ENCODE measurements at regions not wholly inside any gene's neighbourhood (a gene's known extent, or its start where the extent isn't known, plus 50 kb on each side); places are given as distances from the start of the nearest gene placed in this dataset.

DNA sequence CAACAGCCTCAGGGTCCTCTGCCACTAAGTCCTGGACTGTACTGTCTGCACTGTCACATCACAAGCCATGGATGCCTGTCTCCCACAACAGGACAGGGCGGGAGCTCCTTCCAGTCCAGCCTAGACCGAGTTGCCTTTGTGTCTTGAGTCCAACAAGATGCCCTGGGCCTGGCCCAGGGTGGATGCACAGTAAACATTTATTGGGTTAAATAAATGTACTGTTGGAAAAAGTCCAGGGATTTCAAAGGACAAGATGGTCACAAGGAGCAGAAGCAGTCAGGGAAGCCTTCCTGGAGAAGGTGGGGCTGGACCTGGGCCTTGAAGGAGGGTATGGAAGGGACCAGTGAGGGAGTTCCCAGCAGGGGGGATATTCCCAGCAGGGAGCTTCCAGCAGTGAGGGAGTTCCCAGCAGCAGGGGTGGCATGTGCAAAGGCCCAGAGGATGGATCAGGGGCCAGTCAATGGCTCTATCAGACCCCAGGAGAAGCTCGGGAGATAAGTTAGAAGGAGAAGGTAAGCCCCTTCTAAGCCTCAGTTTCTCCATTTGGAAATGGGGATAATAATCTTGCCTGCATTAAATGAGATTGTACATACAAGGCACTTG is 72.7 kb upstream of the NEURL1B start:
- Histone ChIP-seq H3K4me1 (ENCODE audit: control insufficient read depth, insufficient read depth, low read length) (peaks cover 28% of the 10 kb centered on the region), H3K9me3 (ENCODE audit: control insufficient read depth, insufficient read depth, low read depth, low read length) (no peaks in the 10 kb centered on the region), H3K36me3 (ENCODE audit: control insufficient read depth, insufficient read depth, low read length) (no peaks in the 10 kb centered on the region), H3K9ac (ENCODE audit: low read length) (no peak overlapping the region), H3K27ac (ENCODE audit: low read depth, low read length) (no peak overlapping the region), H3K4me3 (ENCODE audit: low read depth, low read length) (no peak overlapping the region), H3K27me3 (ENCODE audit: control insufficient read depth, insufficient read depth, low read length) (peaks cover 8% of the 10 kb centered on the region)

DNA sequence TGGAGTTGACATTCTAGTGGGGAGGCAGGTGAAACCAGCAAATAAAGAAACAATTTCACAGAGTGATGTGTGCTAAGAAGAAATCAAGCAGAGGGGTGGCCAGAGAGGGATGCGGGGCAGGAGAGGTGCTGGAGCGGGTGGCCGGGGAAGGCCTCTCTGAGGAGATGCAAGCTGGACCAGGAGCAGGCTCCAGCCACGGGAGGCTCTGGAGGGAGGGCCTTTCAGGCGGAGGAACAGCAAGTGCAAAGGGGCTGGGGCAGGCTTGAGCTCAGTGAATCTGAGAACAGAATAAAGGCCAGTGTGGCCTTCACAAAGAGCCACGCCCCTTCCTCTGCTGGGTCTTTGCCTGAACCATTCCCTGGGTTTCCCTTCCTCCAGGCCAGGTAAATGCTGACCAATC is 73.2 kb upstream of the NEURL1B start:
- H3K9me3 ChIP-seq (ENCODE audit: control insufficient read depth, insufficient read depth, low read depth, low read length), result no peaks in the 10 kb centered on the region
- H3K9ac ChIP-seq (ENCODE audit: low read length), result no peak overlapping the region
- no peak overlapping the region for H3K4me3 ChIP-seq (ENCODE audit: low read depth, low read length)
- H3K36me3 ChIP-seq (ENCODE audit: control insufficient read depth, insufficient read depth, low read length), result no peaks in the 10 kb centered on the region
- peaks cover 28% of the 10 kb centered on the region for H3K4me1 ChIP-seq (ENCODE audit: control insufficient read depth, insufficient read depth, low read length)
- H3K27ac ChIP-seq (ENCODE audit: low read depth, low read length), result no peak overlapping the region
- peaks cover 8% of the 10 kb centered on the region for H3K27me3 ChIP-seq (ENCODE audit: control insufficient read depth, insufficient read depth, low read length)

DNA sequence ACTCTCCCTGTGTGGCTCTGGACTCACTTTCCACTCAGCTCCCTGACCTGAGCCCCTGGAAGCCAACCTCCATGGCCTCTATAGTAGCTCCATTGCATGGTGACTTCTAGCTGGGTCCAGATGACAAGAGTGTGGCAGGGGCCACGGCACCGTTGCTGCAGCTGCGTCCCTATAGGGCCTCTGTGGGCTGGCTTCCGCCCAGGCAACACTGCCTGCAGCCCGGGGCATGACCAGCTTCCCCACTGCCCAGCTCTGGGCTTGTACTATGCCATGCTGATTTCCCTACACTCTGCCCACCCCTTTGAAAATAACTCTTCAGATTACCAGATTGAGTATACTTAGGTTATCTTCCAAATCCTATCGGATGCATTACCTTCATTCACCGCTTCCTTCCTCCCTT is 73.8 kb upstream of the NEURL1B start:
- H3K36me3 ChIP-seq (ENCODE audit: control insufficient read depth, insufficient read depth, low read length), result no peaks in the 10 kb centered on the region
- no peak overlapping the region for H3K4me3 ChIP-seq (ENCODE audit: low read depth, low read length)
- no peak overlapping the region for H3K27ac ChIP-seq (ENCODE audit: low read depth, low read length)
- H3K9ac ChIP-seq (ENCODE audit: low read length), result no peak overlapping the region
- H3K4me1 ChIP-seq (ENCODE audit: control insufficient read depth, insufficient read depth, low read length), result peaks cover 23% of the 10 kb centered on the region
- peaks cover 8% of the 10 kb centered on the region for H3K27me3 ChIP-seq (ENCODE audit: control insufficient read depth, insufficient read depth, low read length)
- H3K9me3 ChIP-seq (ENCODE audit: control insufficient read depth, insufficient read depth, low read depth, low read length), result no peaks in the 10 kb centered on the region

DNA sequence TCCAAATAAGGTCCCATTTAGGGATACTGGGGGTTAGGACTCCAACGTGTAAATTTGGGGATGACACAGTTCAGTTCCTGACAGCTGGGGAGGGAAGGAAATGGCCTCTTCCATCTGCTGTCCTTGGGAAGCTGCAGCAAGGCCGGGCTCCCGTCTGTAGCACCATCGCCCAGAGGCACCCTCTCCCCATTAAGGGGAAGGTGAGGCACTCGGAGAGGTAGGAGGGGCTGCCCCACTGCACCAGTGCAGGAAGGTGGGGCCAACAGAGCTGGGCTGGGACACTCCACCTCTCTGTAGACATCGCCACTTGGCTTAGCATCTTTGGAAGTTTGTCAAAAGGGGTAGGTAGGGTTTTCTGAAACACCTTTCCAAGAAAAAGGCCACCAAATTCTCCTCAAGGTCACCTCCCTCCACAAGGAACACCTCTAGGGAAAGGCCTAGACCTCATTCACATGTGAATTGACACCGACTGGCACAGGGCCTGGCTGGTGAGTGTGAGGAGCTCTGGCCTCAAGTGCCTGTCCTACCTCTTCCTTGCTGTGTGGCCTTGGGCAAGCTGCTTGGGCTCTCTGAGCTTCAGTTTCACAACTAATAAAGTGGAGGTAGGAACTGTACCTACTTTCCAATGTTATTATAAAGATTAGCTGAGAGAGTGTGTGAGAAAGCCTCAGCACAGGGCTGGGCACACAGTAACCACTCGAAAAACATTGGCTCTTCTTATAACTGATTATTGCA is 75.0 kb upstream of the NEURL1B start:
- Histone ChIP-seq H3K9ac (ENCODE audit: low read length) (no peak overlapping the region), H3K27me3 (ENCODE audit: control insufficient read depth, insufficient read depth, low read length) (peaks cover 8% of the 10 kb centered on the region), H3K27ac (ENCODE audit: low read depth, low read length) (no peak overlapping the region), H3K4me1 (ENCODE audit: control insufficient read depth, insufficient read depth, low read length) (peaks cover 17% of the 10 kb centered on the region), H3K36me3 (ENCODE audit: control insufficient read depth, insufficient read depth, low read length) (no peaks in the 10 kb centered on the region), H3K9me3 (ENCODE audit: control insufficient read depth, insufficient read depth, low read depth, low read length) (no peaks in the 10 kb centered on the region), H3K4me3 (ENCODE audit: low read depth, low read length) (no peak overlapping the region)

DNA sequence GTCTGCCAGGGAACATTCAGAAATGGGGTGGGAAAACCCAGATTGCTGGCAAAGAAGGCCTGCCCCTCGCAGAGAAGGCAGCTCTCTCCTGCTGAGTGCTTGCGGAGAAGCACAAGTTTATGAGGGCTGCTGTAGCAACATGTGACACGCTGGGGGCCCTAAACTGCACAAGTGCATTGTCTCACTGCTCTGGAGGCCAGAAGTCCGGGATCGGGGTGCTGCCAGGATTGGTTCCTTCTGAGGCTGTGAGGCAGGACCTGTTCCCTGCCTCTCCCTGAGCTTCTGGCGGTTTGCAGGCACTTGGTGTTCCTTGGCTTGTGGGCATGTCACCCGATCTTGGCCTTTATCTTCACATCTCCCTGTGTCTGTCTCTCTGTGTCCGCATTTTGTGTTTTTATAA is 75.6 kb upstream of the NEURL1B start:
- Histone ChIP-seq H3K9me3 (ENCODE audit: control insufficient read depth, insufficient read depth, low read depth, low read length) (no peaks in the 10 kb centered on the region), H3K4me3 (ENCODE audit: low read depth, low read length) (no peak overlapping the region), H3K36me3 (ENCODE audit: control insufficient read depth, insufficient read depth, low read length) (no peaks in the 10 kb centered on the region), H3K27me3 (ENCODE audit: control insufficient read depth, insufficient read depth, low read length) (peaks cover 8% of the 10 kb centered on the region), H3K4me1 (ENCODE audit: control insufficient read depth, insufficient read depth, low read length) (peaks cover 11% of the 10 kb centered on the region), H3K27ac (ENCODE audit: low read depth, low read length) (no peak overlapping the region), H3K9ac (ENCODE audit: low read length) (no peak overlapping the region)

DNA sequence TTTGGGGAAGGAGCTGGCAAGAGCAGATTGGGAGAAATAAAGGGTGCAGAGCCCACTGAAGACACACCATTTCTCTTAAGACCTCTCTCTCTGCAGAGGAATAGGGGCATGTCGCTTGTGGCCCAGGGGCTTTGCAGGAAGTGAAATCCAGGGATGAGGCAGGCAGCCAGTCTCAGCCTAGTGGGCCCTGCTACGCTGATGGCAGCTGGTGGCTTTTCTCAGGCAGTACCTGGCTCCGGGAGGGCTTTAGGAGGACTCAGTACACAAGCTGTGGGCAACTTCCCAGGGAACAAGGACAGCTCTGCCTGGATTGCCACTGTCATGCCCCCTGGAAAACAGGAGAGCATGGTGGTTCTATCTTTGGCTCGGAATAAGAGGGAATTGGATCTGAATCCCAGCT is 76.2 kb upstream of the NEURL1B start:
- Histone ChIP-seq H3K27me3 (ENCODE audit: control insufficient read depth, insufficient read depth, low read length) (peaks cover 8% of the 10 kb centered on the region), H3K9ac (ENCODE audit: low read length) (no peak overlapping the region)

DNA sequence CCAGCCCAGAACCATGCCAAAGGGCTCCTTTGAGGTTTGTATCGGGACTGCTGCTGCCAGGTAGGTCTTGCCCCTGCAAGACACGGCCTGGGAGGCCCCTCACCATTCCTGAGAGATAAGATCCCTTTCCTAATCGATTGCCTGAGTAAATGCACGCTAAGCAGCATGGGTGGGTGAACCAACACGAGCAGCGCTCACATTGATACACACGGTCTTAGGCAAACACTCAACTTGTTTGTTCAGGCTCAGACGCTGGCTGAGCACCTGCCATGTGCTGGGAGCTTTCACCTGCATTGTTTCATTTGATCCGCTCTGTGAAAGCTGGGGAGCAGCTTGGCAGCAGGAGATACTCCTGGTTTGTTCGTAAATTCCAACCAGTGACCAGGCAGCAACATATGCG is 76.9 kb upstream of the NEURL1B start:
- H3K27me3 ChIP-seq (ENCODE audit: control insufficient read depth, insufficient read depth, low read length), result peaks cover 8% of the 10 kb centered on the region

More for the DNA sequence above, 76.2 kb upstream of the NEURL1B start:
- peaks cover 6% of the 10 kb centered on the region; the same call in 1 of the 2 replicates for H3K4me1 ChIP-seq (ENCODE audit: control insufficient read depth, insufficient read depth, low read length)
- H3K36me3 ChIP-seq (ENCODE audit: control insufficient read depth, insufficient read depth, low read length), result no peaks in the 10 kb centered on the region
- no peak overlapping the region for H3K4me3 ChIP-seq (ENCODE audit: low read depth, low read length)
- H3K9me3 ChIP-seq (ENCODE audit: control insufficient read depth, insufficient read depth, low read depth, low read length), result no peaks in the 10 kb centered on the region
- H3K27ac ChIP-seq (ENCODE audit: low read depth, low read length), result no peak overlapping the region

DNA sequence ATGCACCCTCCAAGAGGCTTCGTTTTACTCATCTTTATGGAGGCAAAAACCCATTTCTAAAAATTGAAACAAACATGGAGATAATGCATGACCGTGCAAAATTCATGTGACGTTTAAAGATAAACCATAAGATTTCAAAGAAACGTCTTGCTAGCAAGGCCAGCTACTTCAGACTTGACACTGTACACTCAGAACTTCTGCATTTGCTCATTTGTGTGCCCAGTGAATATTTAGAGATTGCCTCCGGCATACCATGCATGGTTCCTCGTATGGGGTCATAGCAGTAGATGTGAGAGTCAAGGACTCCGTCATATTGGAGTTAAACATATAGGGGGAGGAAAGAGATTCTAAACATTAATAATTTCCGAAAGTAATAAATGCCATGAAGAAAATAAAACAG is 78.6 kb upstream of the NEURL1B start:
- H3K9me3 ChIP-seq (ENCODE audit: control insufficient read depth, insufficient read depth, low read depth, low read length), result no peaks in the 10 kb centered on the region
- H3K9ac ChIP-seq (ENCODE audit: low read length), result no peak overlapping the region
- H3K27me3 ChIP-seq (ENCODE audit: control insufficient read depth, insufficient read depth, low read length), result peaks cover 8% of the 10 kb centered on the region
- H3K27ac ChIP-seq (ENCODE audit: low read depth, low read length), result no peak overlapping the region
- H3K36me3 ChIP-seq (ENCODE audit: control insufficient read depth, insufficient read depth, low read length), result no peaks in the 10 kb centered on the region
- H3K4me3 ChIP-seq (ENCODE audit: low read depth, low read length), result no peak overlapping the region
- H3K4me1 ChIP-seq (ENCODE audit: control insufficient read depth, insufficient read depth, low read length), result no peaks in the 10 kb centered on the region; the same call in 1 of the 2 replicates

More for the DNA sequence above, 76.9 kb upstream of the NEURL1B start:
- H3K27ac ChIP-seq (ENCODE audit: low read depth, low read length), result no peak overlapping the region
- no peaks in the 10 kb centered on the region for H3K9me3 ChIP-seq (ENCODE audit: control insufficient read depth, insufficient read depth, low read depth, low read length)
- no peak overlapping the region for H3K9ac ChIP-seq (ENCODE audit: low read length)
- no peak overlapping the region for H3K4me3 ChIP-seq (ENCODE audit: low read depth, low read length)
- no peaks in the 10 kb centered on the region for H3K36me3 ChIP-seq (ENCODE audit: control insufficient read depth, insufficient read depth, low read length)
- H3K4me1 ChIP-seq (ENCODE audit: control insufficient read depth, insufficient read depth, low read length), result no peaks in the 10 kb centered on the region

DNA sequence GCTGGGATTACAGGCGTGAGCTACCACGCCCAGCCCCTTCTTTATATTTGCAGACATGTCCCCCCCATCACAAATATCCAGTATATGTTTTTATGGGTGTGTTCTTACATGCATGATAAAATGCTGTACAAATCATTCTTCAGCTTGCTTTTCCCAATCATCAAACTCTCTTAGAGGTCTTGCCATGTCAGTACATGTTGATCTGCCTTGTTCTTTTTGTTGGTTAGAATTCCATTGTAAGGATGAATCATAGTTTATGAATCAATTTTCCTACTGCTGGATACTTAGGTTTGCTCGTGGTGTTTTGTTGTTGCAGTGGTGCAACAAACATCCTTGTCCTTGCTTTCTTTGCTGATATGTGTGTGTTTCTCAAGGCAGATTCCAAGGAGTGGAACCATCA is 79.9 kb upstream of the NEURL1B start:
- Histone ChIP-seq H3K27ac (ENCODE audit: low read depth, low read length) (no peak overlapping the region), H3K9me3 (ENCODE audit: control insufficient read depth, insufficient read depth, low read depth, low read length) (no peaks in the 10 kb centered on the region), H3K36me3 (ENCODE audit: control insufficient read depth, insufficient read depth, low read length) (no peaks in the 10 kb centered on the region), H3K27me3 (ENCODE audit: control insufficient read depth, insufficient read depth, low read length) (peaks cover 8% of the 10 kb centered on the region), H3K4me1 (ENCODE audit: control insufficient read depth, insufficient read depth, low read length) (no peaks in the 10 kb centered on the region; the same call in 1 of the 2 replicates), H3K4me3 (ENCODE audit: low read depth, low read length) (no peak overlapping the region), H3K9ac (ENCODE audit: low read length) (no peak overlapping the region)

DNA sequence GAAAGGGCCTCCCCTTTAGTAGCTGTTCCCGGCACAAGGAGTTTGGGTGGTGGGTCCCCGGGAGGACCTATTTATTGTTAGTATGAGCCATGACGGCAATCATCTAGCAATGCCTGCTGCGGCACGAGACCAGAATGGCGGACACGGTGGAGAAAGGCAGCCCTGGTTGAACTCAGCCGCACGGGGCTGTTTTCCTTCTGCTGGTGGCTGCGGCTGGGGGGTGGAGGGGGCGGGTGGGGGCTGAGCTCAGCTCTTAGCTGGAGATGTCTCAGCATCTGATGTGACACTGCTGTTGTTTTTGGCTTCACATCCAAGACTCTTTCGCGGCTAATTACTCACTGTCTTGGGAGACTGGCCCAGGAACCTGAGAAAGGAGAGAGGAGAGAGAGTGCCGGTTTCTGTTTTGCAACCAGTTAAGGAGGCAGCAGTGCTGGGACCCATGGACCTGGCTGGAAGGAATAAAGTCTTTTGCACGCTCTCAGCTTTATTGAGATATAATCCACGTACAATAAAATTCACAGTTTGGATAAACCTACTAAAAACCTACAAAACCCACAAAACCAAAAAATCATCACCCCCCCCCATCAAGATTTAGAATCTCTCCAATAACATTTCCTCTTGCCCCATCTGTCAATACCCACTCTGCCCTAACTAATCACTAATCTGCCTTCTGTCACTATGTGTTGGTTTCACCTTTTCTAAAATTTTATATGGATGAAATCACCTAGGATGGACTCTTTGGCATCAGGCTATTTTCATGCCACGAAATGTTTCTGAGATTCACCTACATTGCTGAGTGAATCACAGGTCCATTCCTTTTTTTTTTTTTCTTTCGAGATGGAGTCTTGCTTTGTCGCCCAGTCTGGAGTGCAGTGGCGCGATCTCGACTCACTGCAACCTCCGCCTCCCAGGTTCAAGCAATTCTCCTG is 81.8 kb upstream of the NEURL1B start:
- Histone ChIP-seq H3K27me3 (ENCODE audit: control insufficient read depth, insufficient read depth, low read length) (peaks cover 8% of the 10 kb centered on the region), H3K27ac (ENCODE audit: low read depth, low read length) (no peak overlapping the region), H3K4me3 (ENCODE audit: low read depth, low read length) (no peak overlapping the region), H3K36me3 (ENCODE audit: control insufficient read depth, insufficient read depth, low read length) (no peaks in the 10 kb centered on the region), H3K9me3 (ENCODE audit: control insufficient read depth, insufficient read depth, low read depth, low read length) (no peaks in the 10 kb centered on the region), H3K9ac (ENCODE audit: low read length) (no peak overlapping the region), H3K4me1 (ENCODE audit: control insufficient read depth, insufficient read depth, low read length) (no peaks in the 10 kb centered on the region; the same call in 1 of the 2 replicates)

All from HUES6 (cell line).